ENCODE measurements at regions not wholly inside any gene's neighbourhood (a gene's known extent, or its start where the extent isn't known, plus 50 kb on each side); places are given as distances from the start of the nearest gene placed in this dataset.

- TF ChIP-seq CTCF (conservative IDR thresholded peaks at IDR 0.05; ENCODE audit: low read length): no peak
- no peak for TF ChIP-seq EZH2phosphoT487 (IDR thresholded peaks at IDR 0.05; ENCODE audit: borderline replicate concordance, low read depth, low read length)
Measured at GRCh38 chr2:167771628-167772027, 475.8 kb downstream of the STK39 start.
